Keratinocyte (primary cell): ENCODE measurements at regions not wholly inside any gene's neighbourhood (a gene's known extent, or its start where the extent isn't known, plus 50 kb on each side); places are given as distances from the start of the nearest gene placed in this dataset.

Source experiments
- EZH2 ChIP-seq: IDR thresholded peaks from one replicate; pipeline ENCODE4 v1.6.1; 2012; ENCODE audit warnings: inconsistent platforms, mild to moderate bottlenecking, low read length, moderate library complexity
- TF ChIP-seq, protein P1 (sequence below), 3 experiments: IDR thresholded peaks in 1 of 3; conservative IDR thresholded peaks in 1 of 3; optimal IDR thresholded peaks in 1 of 3; 2 replicates in 2 of 3; 3 replicates in 1 of 3; pipeline versions ENCODE3 to v1.5.1; 2011; ENCODE audit warnings: low read length in 3 of 3, mild to moderate bottlenecking in 3 of 3, moderate library complexity in 2 of 3, control low read depth in 1 of 3, inconsistent platforms in 1 of 3; ENCODE audit not compliant: insufficient read depth in 2 of 3; ENCODE audit errors: extremely low read depth in 1 of 3

DNA sequence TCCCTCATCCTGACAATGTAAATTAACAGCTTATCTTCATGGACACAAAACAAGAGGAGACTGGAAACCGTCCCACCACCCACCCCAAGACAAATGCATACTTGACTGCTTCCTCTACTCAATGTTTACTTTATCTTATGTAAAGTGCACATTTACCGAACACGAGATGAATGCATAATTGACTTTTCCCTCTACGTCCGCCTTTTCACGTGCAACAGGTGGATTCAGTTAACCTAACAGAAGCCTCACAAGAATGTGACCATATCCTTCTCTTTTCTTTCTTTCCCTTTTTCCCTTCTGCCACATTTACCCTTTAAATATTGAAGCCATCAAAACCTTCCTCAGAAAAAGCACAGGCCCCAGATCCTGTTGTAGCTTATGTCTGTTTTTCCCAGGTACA, 468.0 kb downstream of the UQCRFS1 start:
- TF ChIP-seq, protein P1, sequence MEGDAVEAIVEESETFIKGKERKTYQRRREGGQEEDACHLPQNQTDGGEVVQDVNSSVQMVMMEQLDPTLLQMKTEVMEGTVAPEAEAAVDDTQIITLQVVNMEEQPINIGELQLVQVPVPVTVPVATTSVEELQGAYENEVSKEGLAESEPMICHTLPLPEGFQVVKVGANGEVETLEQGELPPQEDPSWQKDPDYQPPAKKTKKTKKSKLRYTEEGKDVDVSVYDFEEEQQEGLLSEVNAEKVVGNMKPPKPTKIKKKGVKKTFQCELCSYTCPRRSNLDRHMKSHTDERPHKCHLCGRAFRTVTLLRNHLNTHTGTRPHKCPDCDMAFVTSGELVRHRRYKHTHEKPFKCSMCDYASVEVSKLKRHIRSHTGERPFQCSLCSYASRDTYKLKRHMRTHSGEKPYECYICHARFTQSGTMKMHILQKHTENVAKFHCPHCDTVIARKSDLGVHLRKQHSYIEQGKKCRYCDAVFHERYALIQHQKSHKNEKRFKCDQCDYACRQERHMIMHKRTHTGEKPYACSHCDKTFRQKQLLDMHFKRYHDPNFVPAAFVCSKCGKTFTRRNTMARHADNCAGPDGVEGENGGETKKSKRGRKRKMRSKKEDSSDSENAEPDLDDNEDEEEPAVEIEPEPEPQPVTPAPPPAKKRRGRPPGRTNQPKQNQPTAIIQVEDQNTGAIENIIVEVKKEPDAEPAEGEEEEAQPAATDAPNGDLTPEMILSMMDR (optimal IDR thresholded peaks at IDR 0.05 in 1 of 3, IDR thresholded peaks at IDR 0.05 in 1 of 3, conservative IDR thresholded peaks at IDR 0.05 in 1 of 3; ENCODE audit: extremely low read depth in 1 of 3, insufficient read depth in 2 of 3, low read length in 3 of 3): no peak
- TF ChIP-seq EZH2: no peak
